CD1c-positive myeloid dendritic cell (primary cell): ENCODE measurements at regions not wholly inside any gene's neighbourhood (a gene's known extent, or its start where the extent isn't known, plus 50 kb on each side); places are given as distances from the start of the nearest gene placed in this dataset.

Source experiments
- DNase-seq: peaks from one replicate; pipeline ENCODE4 v3.0.0-alpha.2; 2016; ENCODE audit errors: extremely low spot score

- no peak for DNase-seq
Observed at GRCh38 chr6:113142671-113143174, 714.4 kb upstream of the MARCKS start.

GRCh38 chr6:113143206-113143605 is 713.9 kb upstream of the MARCKS start:
- no peak for DNase-seq

GRCh38 chr6:113144117-113144516 is 713.0 kb upstream of the MARCKS start:
- no peak for DNase-seq

GRCh38 chr6:113146878-113147277 is 710.3 kb upstream of the MARCKS start:
- DNase-seq: no peak

GRCh38 chr6:113147544-113147943 is 709.6 kb upstream of the MARCKS start:
- no peak for DNase-seq

GRCh38 chr6:113148566-113148965 is 708.6 kb upstream of the MARCKS start:
- DNase-seq: no peak

GRCh38 chr6:113149511-113149910 is 707.6 kb upstream of the MARCKS start:
- DNase-seq: no peak

- DNase-seq: no peak
Observed at GRCh38 chr6:113160306-113161017, 696.7 kb upstream of the MARCKS start.

- no peak for DNase-seq
Observed at GRCh38 chr6:113161018-113161315, 696.2 kb upstream of the MARCKS start.

- no peak for DNase-seq
Observed at GRCh38 chr6:113162739-113163138, 694.4 kb upstream of the MARCKS start.

GRCh38 chr6:113168057-113168456 is 689.1 kb upstream of the MARCKS start:
- DNase-seq: no peak

- no peak for DNase-seq
Observed at GRCh38 chr6:113169484-113169883, 687.7 kb upstream of the MARCKS start.

- no peak for DNase-seq
Observed at GRCh38 chr6:113170454-113170853, 686.7 kb upstream of the MARCKS start.

GRCh38 chr6:113171882-113172281 is 685.3 kb upstream of the MARCKS start:
- DNase-seq: no peak

GRCh38 chr6:113172531-113172966 is 684.6 kb upstream of the MARCKS start:
- DNase-seq: no peak

GRCh38 chr6:113178349-113178748 is 678.8 kb upstream of the MARCKS start:
- no peak for DNase-seq

GRCh38 chr6:113181164-113181563 is 676.0 kb upstream of the MARCKS start:
- DNase-seq: no peak

- no peak for DNase-seq
Observed at GRCh38 chr6:113182370-113183141, 674.6 kb upstream of the MARCKS start.

GRCh38 chr6:113184291-113184690 is 672.9 kb upstream of the MARCKS start:
- DNase-seq: no peak

- no peak for DNase-seq
Observed at GRCh38 chr6:113184736-113185135, 672.4 kb upstream of the MARCKS start.

GRCh38 chr6:113185299-113185698 is 671.8 kb upstream of the MARCKS start:
- no peak for DNase-seq

GRCh38 chr6:113187661-113188060 is 669.5 kb upstream of the MARCKS start:
- no peak for DNase-seq

GRCh38 chr6:113188962-113189361 is 668.2 kb upstream of the MARCKS start:
- no peak for DNase-seq
